ENCODE measurements at regions not wholly inside any gene's neighbourhood (a gene's known extent, or its start where the extent isn't known, plus 50 kb on each side); places are given as distances from the start of the nearest gene placed in this dataset.
"Not testable (repeated sequence)": the region's sequence is repeated elsewhere in the genome, so short reads cannot be mapped to it uniquely, and the experiment has no call there.

DNA sequence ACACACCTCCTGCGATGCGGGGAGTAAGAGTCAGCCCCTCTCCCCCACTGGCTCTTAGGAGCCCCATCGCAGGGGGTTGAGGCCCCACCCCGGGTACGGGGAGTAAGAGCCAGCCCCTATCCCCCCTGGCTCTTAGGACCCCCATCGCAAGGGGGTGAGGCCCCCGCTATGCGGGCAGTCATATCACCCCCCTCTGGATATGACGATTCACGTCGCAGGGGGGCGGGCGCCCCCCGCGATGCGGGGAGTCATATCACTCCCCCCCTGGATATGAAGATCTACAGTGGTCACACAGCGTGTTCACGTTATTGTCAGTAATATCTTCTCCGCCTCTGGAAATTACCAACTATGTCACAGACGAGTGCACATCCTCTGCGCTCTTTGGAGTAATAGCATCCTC lies 61.1 kb downstream of the DEFB131A start:
- DNase-seq: not testable (repeated sequence)

- not testable (repeated sequence) for DNase-seq
Measured at GRCh38 chr4:9506672-9507071, 62.5 kb downstream of the DEFB131A start.

- not testable (repeated sequence) for DNase-seq
Measured at GRCh38 chr4:9512941-9513340, 68.7 kb downstream of the DEFB131A start.

GRCh38 chr4:9519631-9520030 lies 75.4 kb downstream of the DEFB131A start:
- DNase-seq: not testable (repeated sequence)

DNA sequence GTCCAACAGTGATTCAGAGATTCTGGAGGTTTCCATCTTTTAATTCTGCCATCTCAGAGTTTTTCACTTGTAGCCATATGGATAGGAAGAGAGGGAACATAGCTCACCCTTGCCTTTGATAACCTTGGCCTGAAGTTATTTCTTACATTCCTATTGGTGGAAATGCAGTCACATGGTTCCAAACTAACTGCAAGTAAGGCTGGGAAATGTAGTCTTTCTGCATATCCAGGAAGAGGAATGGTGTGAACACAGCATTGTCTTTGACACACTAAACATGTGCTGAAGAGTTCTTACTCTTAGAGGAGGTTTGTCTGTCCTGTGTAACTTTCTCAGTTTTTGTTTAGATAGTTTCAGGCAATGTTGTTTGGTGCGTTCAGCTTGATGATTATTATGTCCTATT lies 78.7 kb downstream of the DEFB131A start:
- DNase-seq: not testable (repeated sequence)

GRCh38 chr4:9524406-9524805 lies 80.2 kb downstream of the DEFB131A start:
- DNase-seq: not testable (repeated sequence)

DNA sequence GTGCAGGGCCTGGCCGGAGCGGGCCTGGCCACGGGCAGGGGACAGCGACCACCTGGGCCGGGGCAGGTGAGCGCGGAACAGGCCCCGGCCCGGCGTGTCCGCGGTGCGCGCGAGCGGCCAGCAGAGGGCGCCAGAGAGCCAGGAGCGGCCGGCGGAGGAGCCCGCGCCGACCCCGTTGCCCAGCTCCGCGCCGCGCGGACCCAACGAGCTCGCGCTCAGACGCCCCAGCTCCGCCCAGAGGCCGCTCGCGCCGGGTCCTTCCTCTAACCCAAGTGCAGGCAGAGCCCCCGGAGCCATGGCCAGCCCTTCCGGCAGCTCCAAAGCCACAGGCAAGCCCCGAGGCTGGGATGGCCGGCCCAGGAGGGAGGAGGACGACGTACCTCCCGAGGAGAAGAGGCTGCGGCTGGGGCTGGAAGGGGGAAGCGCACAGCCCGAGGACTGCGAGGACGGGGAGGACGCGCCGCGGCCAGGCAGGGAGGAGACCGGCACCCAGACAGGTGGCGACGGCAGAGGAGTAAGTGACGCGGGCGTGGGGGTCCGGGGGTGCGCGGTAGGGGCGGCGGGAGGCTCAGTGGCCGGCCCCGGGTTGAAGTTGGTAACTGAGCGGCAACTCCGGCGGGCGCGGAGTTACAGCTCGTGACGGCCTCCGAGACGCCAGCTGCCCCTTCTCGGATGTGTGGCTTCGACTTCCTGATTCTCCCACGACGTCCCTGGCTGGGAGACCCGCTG lies 88.1 kb downstream of the DEFB131A start:
- peak; percentile 23 for DNase-seq

DNA sequence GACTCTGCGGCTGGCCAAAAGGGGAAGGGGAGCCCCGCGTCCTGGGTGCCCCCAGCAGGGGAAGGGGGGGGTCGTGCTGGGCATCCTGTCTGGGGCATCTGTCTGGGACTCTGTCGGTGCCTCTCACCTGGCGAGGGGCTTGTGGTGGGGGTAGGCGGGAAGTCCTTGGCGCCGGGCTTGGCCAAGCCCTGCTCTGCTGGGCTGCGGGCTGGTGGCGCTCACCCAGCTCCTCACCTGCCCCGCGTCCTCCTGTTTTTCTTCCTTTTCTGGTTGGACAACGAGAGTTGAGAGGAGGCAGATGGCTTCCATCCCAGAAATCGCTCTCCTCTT lies 88.6 kb downstream of the DEFB131A start:
- DNase-seq: not testable (repeated sequence)

DNA sequence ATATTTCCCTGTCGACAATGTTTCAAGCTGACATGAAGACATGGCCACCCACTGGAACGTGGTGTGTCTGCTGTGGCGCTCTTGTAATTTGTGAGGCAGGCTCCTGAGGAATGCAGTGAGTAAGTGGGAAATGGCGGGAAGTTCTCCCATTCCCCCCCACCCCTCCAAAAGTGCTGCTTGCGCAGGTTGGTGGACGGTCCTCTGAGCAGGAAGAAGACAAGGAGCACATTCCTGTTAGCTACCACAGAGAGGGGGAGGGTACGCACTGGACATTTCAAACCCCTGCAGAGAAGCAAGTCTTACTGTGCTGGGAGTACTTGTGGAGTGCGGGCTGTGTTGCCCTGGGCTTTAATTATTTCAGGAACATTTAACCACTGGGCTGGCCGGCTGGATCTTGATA lies 92.9 kb downstream of the DEFB131A start:
- not testable (repeated sequence) for DNase-seq

DNA sequence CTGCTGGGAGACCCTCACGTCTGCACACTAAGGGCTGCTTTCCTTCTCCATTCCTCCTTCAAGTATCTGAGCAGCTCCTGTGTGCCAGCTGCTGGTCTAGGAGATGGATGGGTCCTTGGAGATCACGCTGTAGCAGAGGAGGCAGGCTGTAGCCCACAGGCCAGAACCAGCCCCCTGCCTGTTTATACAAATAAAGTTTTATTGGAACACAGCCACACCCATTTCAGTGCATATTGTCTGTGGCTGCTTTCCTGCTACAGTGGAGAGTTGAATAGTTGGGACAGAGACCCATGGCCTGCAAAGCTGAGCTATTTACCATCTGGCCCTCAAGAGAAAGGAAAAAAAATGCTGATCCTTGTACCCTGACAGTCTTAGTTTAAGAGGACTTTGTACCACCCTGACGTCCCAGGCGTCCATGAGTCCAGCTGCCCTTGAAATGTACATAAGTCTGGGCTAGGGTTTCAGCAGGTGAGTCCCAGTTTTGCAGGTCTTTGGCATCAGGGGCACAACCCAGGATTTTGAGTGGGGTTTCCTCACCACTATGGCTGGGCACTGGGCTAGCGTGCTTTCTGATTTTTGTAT lies 95.8 kb downstream of the DEFB131A start:
- not testable (repeated sequence) for DNase-seq

DNA sequence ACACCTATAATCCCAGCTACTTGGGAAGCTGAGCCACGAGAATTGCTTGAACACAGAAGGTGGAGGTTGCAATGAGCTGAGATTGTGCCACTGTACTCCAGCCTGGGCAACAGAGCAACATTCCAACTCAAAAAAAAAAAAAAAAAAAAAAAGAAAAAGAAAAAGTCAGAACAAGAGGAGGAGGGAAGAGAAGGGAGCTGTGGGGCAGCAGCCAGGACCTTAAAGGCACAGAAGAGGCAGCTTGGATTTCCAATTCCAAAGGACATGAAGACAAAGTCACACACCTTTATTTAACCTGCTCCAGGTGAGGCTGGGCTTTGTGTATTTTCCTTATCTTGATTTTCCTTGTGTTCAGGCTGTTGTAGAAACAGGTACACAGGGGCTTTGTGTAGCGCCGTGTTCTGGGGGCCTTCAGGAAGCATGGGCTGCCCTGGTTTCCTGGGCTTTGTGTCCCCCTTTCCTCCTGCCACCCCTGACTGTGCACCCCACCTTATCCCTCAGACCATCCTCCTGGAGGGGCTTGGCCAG lies 97.2 kb downstream of the DEFB131A start:
- not testable (repeated sequence) for DNase-seq

- not testable (repeated sequence) for DNase-seq
Measured at GRCh38 chr4:9544851-9545250, 100.6 kb downstream of the DEFB131A start.

DNA sequence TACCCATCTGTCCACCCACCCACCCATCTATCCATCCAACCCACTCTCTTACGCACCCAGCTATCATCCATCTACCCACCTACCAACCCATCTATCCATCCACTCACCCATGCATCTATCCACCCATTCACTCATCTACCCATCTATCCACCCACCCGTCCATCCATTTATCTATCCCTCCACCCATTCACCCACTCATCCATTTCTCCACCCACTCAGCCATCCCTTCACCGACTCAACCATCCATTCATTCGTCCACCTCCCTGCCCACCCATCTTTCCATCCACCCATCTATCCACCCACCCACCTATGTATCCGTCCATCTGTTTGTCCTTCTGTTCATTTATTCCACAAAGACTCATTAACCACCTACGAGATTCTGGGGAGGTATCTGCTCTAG lies 103.3 kb downstream of the DEFB131A start:
- not testable (repeated sequence) for DNase-seq

DNA sequence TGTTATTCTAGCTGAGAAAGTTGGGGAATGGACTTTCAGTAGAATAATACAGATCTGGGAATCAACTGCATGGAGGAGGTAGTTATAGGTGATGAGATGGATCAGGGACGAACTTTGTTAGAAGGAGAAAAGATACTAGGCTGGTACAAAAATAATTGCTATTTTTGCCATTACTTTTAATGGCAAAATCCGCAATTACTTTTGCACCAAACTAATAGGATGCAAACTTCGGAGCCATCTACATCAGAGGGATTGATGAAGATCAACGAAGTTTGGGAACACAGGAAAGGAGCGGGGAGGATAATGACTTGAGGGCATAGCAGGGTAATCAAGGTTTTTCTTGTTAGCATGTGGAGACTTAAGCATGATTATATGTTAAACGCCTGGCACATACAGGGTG lies 111.9 kb downstream of the DEFB131A start:
- DNase-seq: not testable (repeated sequence)

DNA sequence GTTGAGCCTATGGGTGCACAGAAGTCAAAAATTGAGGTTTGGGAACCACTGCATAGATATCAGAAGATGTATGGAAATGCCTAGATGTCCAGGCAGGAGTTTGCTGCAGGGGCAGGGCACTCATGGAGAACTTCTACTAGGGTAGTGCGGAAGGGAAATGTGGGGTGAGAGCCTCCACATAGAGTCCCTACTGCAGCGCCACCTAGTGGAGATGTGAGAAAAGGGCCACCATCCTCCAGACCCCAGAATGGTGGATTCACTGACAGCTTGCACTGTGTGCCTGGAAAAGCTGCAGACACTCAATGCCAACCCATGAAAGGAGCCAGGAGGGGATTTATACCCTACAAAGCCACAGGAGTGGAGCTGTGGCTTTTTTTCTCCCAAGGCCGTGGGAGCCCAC lies 133.7 kb downstream of the DEFB131A start:
- not testable (repeated sequence) for DNase-seq

GRCh38 chr4:9582880-9583279 lies 138.7 kb downstream of the DEFB131A start:
- not testable (repeated sequence) for DNase-seq

DNA sequence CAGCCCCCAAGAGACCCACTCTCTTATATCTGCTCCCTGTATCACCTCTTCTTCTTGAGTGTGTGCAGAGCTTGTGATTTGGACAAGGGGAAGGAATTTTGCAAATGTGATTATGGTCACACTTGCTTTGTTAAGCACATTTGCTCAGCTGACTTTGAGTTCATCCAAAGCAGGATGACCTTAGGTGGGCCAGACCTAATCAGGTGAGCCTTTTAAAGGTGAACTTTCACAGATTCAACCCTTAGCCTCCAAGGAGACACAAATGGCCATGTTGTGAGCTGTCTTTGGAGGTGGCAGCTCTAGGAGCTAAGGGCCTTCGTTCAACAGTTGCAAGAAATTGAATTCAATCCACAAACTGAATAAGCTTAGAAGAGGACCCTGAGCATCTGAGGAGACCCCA lies 147.8 kb downstream of the DEFB131A start:
- DNase-seq: no peak

GRCh38 chr4:9594948-9595347 lies 150.7 kb downstream of the DEFB131A start:
- no peak for DNase-seq

- not testable (repeated sequence) for DNase-seq
Measured at GRCh38 chr4:9595531-9595930, 151.3 kb downstream of the DEFB131A start.

- no peak for DNase-seq
Measured at GRCh38 chr4:9599266-9599665, 155.1 kb downstream of the DEFB131A start.

DNA sequence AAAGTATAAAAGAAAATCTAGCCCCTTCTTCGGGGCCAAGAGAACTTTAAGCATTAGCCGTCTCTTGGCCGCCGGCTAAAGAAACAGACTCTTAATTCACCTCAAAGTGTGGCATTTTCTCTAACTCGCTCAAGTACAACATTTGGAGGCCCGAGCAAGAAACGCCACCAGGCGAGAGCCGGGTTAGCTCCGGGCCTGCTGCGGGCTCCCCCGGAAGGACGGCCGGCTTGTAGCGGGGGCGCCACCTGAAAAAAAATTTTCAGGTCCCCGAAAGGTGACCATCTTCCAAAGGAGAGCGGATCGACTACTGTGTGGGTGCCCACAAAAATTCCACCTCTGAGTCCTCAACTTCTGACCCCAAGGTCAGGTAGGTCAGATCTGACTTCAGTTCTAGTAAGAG lies 156.0 kb downstream of the DEFB131A start:
- DNase-seq: no peak

DNA sequence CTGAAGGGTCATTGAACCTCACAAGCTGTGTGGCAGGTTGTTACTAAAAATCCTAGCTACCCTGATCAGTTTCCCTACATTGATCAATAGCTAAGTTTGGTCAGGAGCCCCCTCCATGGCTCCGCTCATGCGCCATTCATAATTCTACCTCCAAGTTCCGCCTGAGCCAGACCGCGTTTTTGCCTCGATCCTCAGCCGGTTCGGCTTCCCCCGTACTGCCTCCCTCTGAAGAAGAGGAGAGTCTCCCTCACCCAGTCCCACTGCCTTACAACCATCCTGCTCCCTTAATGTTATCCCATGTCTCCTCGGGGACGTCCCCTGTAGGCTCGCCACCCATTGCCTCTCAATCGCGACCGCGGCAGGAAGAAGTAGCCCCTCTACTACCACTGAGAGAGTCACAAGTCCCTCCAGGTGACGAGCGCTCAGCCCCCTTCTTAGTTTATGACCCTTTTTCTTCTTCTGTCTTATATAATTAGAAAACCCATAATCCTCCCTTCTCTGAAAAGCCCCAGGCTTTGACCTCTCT lies 158.2 kb downstream of the DEFB131A start:
- DNase-seq: no peak

GRCh38 chr4:9604031-9604892 lies 160.0 kb downstream of the DEFB131A start:
- peak; percentile 54 for DNase-seq
